ENCODE measurements at regions not wholly inside any gene's neighbourhood (a gene's known extent, or its start where the extent isn't known, plus 50 kb on each side); places are given as distances from the start of the nearest gene placed in this dataset.
"Not testable (repeated sequence)": the region's sequence is repeated elsewhere in the genome, so short reads cannot be mapped to it uniquely, and the experiment has no call there.

DNA sequence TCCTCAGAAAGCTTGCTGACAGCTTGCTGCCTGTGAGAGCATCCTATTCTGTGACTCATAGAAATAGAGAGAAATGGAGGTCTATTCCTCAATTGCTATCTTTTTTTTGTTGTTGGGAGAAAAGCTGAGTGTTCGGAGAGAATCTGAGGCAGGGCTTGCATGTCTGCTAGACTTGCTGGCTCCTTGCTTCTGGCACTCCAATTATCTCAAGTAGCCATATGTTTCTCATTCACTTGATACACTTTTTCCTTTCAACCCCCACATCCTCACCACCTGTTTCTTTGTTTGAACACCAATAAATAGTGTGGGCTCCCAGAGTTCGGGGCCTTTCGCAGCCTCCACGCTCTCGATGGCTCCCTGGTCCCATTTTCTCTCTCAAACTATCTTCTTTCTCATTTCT is 172.2 kb downstream of the SH2D4B start:
- intact Hi-C loops (cut with DNase I): no loop called here
- peaks cover 0 to 5% (median 0%) of the 10 kb centered on the region in 4 donors for H3K27me3 ChIP-seq
- no peaks in the 10 kb centered on the region for H3K9me3 ChIP-seq
- no peak for DNase-seq (ENCODE audit: extremely low spot score)
- H3K27ac ChIP-seq (replicated peaks in 1 of 4): no peak overlapping the region
- 72% methylated on average over 5 of the region's 5 CpGs for WGBS
- no peaks in the 10 kb centered on the region for H3K36me3 ChIP-seq
- no peak overlapping the region for H3K4me3 ChIP-seq
- TF ChIP-seq EP300 (IDR thresholded peaks at IDR 0.05) (no peak), POLR2AphosphoS5 (IDR thresholded peaks at IDR 0.05) (no peak), CTCF (IDR thresholded peaks at IDR 0.05) (no peak), POLR2A (IDR thresholded peaks at IDR 0.05; ENCODE audit: low read depth) (no peak)
- no peaks in the 10 kb centered on the region for H3K4me1 ChIP-seq

GRCh38 chr10:80713398-80713928 is 175.8 kb downstream of the SH2D4B start:
- Histone ChIP-seq H3K4me3 (no peak overlapping the region), H3K27me3 (peaks cover 0 to 5% (median 0%) of the 10 kb centered on the region in 4 donors), H3K27ac (replicated peaks in 1 of 4) (no peak overlapping the region), H3K9me3 (no peaks in the 10 kb centered on the region), H3K36me3 (no peaks in the 10 kb centered on the region), H3K4me1 (no peaks in the 10 kb centered on the region)
- intact Hi-C loops (cut with DNase I): no loop called here
- no peak for TF ChIP-seq EP300 (IDR thresholded peaks at IDR 0.05)
- no peak for DNase-seq (ENCODE audit: extremely low spot score)
- WGBS: 78% methylated on average over 8 of the region's 11 CpGs

GRCh38 chr10:80714566-80714965 is 176.9 kb downstream of the SH2D4B start:
- H3K36me3 ChIP-seq: no peaks in the 10 kb centered on the region
- intact Hi-C loops (cut with DNase I): no loop called here
- H3K27ac ChIP-seq (replicated peaks in 1 of 4): no peak overlapping the region
- TF ChIP-seq POLR2AphosphoS5 (IDR thresholded peaks at IDR 0.05) (no peak), POLR2A (IDR thresholded peaks at IDR 0.05; ENCODE audit: low read depth) (no peak)
- no peaks in the 10 kb centered on the region for H3K9me3 ChIP-seq
- peaks cover 0 to 5% (median 0%) of the 10 kb centered on the region in 4 donors for H3K27me3 ChIP-seq
- H3K4me1 ChIP-seq: no peaks in the 10 kb centered on the region
- no peak for DNase-seq (ENCODE audit: extremely low spot score)
- 87% methylated on average over 11 of the region's 11 CpGs for WGBS
- H3K4me3 ChIP-seq: no peak overlapping the region

DNA sequence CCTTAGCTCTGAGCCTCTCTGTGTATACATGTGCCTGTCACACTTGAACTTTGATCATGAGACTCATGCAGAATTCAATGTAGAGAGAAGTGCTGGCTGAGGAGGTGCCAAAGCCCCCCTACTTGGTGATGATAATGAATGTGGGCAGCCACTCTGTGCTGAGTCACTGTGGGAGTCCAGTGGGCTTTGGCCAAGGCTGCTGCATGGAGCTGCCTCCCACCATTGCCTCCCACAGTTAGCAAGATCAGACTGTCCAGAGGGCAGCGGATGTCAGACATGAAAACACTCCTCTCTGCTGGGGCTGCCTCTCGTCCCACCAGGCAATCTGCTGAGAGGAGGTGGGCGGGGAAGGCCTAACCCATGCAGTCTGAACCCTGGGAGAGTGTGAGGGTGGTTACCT is 180.3 kb downstream of the SH2D4B start:
- Histone ChIP-seq H3K4me1 (no peaks in the 10 kb centered on the region), H3K27me3 (no peaks in the 10 kb centered on the region), H3K4me3 (no peak overlapping the region), H3K27ac (replicated peaks in 1 of 4) (no peak overlapping the region), H3K36me3 (no peaks in the 10 kb centered on the region), H3K9me3 (no peaks in the 10 kb centered on the region)
- intact Hi-C loops (cut with DNase I): no loop called here
- no peak for DNase-seq (ENCODE audit: extremely low spot score)
- 89% methylated on average over 3 of the region's 3 CpGs for WGBS
- TF ChIP-seq CTCF (IDR thresholded peaks at IDR 0.05) (no peak), POLR2A (IDR thresholded peaks at IDR 0.05; ENCODE audit: low read depth) (no peak), POLR2AphosphoS5 (IDR thresholded peaks at IDR 0.05) (no peak), EP300 (IDR thresholded peaks at IDR 0.05) (no peak)

GRCh38 chr10:80719935-80720334 is 182.2 kb downstream of the SH2D4B start:
- intact Hi-C loops (cut with DNase I): no loop called here
- H3K36me3 ChIP-seq: no peaks in the 10 kb centered on the region
- no peaks in the 10 kb centered on the region for H3K4me1 ChIP-seq
- no peak overlapping the region for H3K27ac ChIP-seq (replicated peaks in 1 of 4)
- no peaks in the 10 kb centered on the region for H3K27me3 ChIP-seq
- TF ChIP-seq EP300 (IDR thresholded peaks at IDR 0.05) (no peak), POLR2A (IDR thresholded peaks at IDR 0.05; ENCODE audit: low read depth) (no peak), POLR2AphosphoS5 (IDR thresholded peaks at IDR 0.05) (no peak), CTCF (IDR thresholded peaks at IDR 0.05) (no peak)
- no peak for DNase-seq (ENCODE audit: extremely low spot score)
- H3K4me3 ChIP-seq: no peak overlapping the region
- 90% methylated on average over 5 of the region's 5 CpGs for whole genome bisulfite sequencing
- no peaks in the 10 kb centered on the region for H3K9me3 ChIP-seq

- Histone ChIP-seq H3K27ac (replicated peaks in 1 of 4) (no peak overlapping the region), H3K9me3 (no peaks in the 10 kb centered on the region), H3K27me3 (no peaks in the 10 kb centered on the region), H3K4me3 (no peak overlapping the region), H3K4me1 (no peaks in the 10 kb centered on the region), H3K36me3 (no peaks in the 10 kb centered on the region)
- DNase-seq (ENCODE audit: extremely low spot score): no peak
- 74% methylated on average over 3 of the region's 3 CpGs for WGBS
- intact Hi-C loops (cut with DNase I): no loop called here
- TF ChIP-seq EP300 (IDR thresholded peaks at IDR 0.05) (no peak), POLR2AphosphoS5 (IDR thresholded peaks at IDR 0.05) (no peak), CTCF (IDR thresholded peaks at IDR 0.05) (no peak), POLR2A (IDR thresholded peaks at IDR 0.05; ENCODE audit: low read depth) (no peak)
Observed at GRCh38 chr10:80720549-80720948, 182.8 kb downstream of the SH2D4B start.

GRCh38 chr10:80728354-80728753 is 190.7 kb downstream of the SH2D4B start:
- H3K4me3 ChIP-seq; H3K36me3 ChIP-seq; DNase-seq (ENCODE audit: extremely low spot score); intact Hi-C loops (cut with DNase I); H3K4me1 ChIP-seq; H3K27ac ChIP-seq (replicated peaks in 1 of 4); H3K9me3 ChIP-seq; H3K27me3 ChIP-seq: not testable (repeated sequence)
- 98% methylated on average over 15 of the region's 15 CpGs for WGBS

All from esophagus muscularis mucosa (tissue), 4 donors.